H1 (cell line): ENCODE measurements at regions not wholly inside any gene's neighbourhood (a gene's known extent, or its start where the extent isn't known, plus 50 kb on each side); places are given as distances from the start of the nearest gene placed in this dataset.

Experiments used
- CEBPB ChIP-seq: IDR thresholded peaks from 2 replicates; pipeline ENCODE4 v1.6.1; 2012; ENCODE audit warnings: low read depth, low read length
- EZH2 ChIP-seq: fragments of 200-600 bp; sonication (generic); IDR thresholded peaks from 2 replicates; pipeline ENCODE4 v1.7.1; 2012; ENCODE audit warnings: low read depth, mild to moderate bottlenecking, moderate library complexity, low read length, inconsistent platforms; ENCODE audit not compliant: severe bottlenecking
- JUN ChIP-seq: IDR thresholded peaks from 2 replicates; pipeline ENCODE4 v1.6.1; 2011; ENCODE audit warnings: low read depth, mild to moderate bottlenecking, improper control_type of control experiment, low read length
- MAFK ChIP-seq: IDR thresholded peaks from 2 replicates; pipeline ENCODE4 v1.6.1; 2012; ENCODE audit warnings: low read depth, mild to moderate bottlenecking, improper control_type of control experiment, low read length
- POLR2A ChIP-seq, 2 experiments: IDR thresholded peaks; 1 replicate in 1 of 2; 2 replicates in 1 of 2; pipeline ENCODE4 v1.6.1; 2011; ENCODE audit warnings: low read depth in 2 of 2, low read length in 2 of 2, mild to moderate bottlenecking in 2 of 2; ENCODE audit errors: control extremely low read depth in 1 of 2
- SIX5 ChIP-seq: IDR thresholded peaks from 2 replicates; pipeline ENCODE4 v1.6.1; 2011; ENCODE audit warnings: mild to moderate bottlenecking, low read depth, low read length
- SP2 ChIP-seq: IDR thresholded peaks from 2 replicates; pipeline ENCODE4 v1.6.1; 2012; ENCODE audit warnings: mild to moderate bottlenecking, low read length, inconsistent platforms
- SUZ12 ChIP-seq: fragments of 200-600 bp; sonication (generic); IDR thresholded peaks from 2 replicates; pipeline ENCODE4 v1.6.1; 2012; ENCODE audit warnings: mild to moderate bottlenecking, inconsistent platforms, low read length, moderate library complexity, mixed read lengths
- TAF1 ChIP-seq: IDR thresholded peaks from 2 replicates; pipeline ENCODE4 v1.6.1; 2011; ENCODE audit warnings: mild to moderate bottlenecking, low read depth, low read length
- TF ChIP-seq, protein P1 (sequence below), 3 experiments: IDR thresholded peaks; 1 replicate in 2 of 3; 2 replicates in 1 of 3; pipeline versions ENCODE4 v1.5.1 to v1.6.1; 2011; ENCODE audit warnings: low read length in 3 of 3, mild to moderate bottlenecking in 3 of 3, inconsistent platforms in 2 of 3, low read depth in 1 of 3, moderate library complexity in 1 of 3; ENCODE audit not compliant: insufficient read depth in 1 of 3; ENCODE audit errors: control extremely low read depth in 1 of 3

DNA sequence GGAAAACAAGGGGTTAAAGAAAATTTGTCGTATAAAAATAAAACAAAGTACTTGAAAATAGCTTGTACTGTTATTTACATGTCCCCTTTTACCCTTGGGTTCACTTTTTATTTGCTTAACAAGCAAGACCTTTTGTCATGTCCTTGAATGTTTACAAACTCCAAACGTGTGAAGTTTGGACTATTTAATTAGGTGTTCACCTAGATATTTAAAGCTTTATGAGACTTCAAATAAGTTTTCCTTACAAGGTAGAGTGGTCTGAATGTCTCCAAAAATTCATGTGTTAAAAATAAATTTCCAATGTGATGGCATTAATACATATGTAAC, 242.0 kb upstream of the TTC14 start:
- TF ChIP-seq TAF1 (no peak), SUZ12 (no peak), SIX5 (no peak), EZH2 (no peak), SP2 (no peak), POLR2A (IDR thresholded peaks at IDR 0.05; ENCODE audit: control extremely low read depth in 1 of 2, low read depth in 2 of 2, low read length in 2 of 2) (no peak), CEBPB (no peak), MAFK (no peak; the same call in 1 of the 2 replicates), JUN (no peak)
- TF ChIP-seq, protein P1, sequence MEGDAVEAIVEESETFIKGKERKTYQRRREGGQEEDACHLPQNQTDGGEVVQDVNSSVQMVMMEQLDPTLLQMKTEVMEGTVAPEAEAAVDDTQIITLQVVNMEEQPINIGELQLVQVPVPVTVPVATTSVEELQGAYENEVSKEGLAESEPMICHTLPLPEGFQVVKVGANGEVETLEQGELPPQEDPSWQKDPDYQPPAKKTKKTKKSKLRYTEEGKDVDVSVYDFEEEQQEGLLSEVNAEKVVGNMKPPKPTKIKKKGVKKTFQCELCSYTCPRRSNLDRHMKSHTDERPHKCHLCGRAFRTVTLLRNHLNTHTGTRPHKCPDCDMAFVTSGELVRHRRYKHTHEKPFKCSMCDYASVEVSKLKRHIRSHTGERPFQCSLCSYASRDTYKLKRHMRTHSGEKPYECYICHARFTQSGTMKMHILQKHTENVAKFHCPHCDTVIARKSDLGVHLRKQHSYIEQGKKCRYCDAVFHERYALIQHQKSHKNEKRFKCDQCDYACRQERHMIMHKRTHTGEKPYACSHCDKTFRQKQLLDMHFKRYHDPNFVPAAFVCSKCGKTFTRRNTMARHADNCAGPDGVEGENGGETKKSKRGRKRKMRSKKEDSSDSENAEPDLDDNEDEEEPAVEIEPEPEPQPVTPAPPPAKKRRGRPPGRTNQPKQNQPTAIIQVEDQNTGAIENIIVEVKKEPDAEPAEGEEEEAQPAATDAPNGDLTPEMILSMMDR (IDR thresholded peaks at IDR 0.05; ENCODE audit: control extremely low read depth in 1 of 3, insufficient read depth in 1 of 3, low read depth in 1 of 3, low read length in 3 of 3), result no peak
